GM10248 (cell line): ENCODE measurements at regions not wholly inside any gene's neighbourhood (a gene's known extent, or its start where the extent isn't known, plus 50 kb on each side); places are given as distances from the start of the nearest gene placed in this dataset.

Experiments
- CTCF ChIA-PET: fragments of 300-600 bp; sonication (Branson Sonifier 250); formaldehyde crosslinking; extraction: SDS; loops from one replicate; lab custom pipeline; 2021; ENCODE audit warnings: antibody characterized with exemption; lab: Yijun Ruan, JAX
- POLR2A ChIA-PET: fragments of 350-650 bp; sonication (Branson Sonifier 250); formaldehyde crosslinking; extraction: SDS; loops from one replicate; lab custom pipeline; 2020; ENCODE audit warnings: antibody characterized with exemption; lab: Yijun Ruan, JAX
- DNase-seq: peaks from one replicate; pipeline ENCODE4 v3.0.0; 2012; ENCODE audit errors: extremely low spot score
- CTCF ChIP-seq: IDR thresholded peaks from 2 replicates; pipeline ENCODE4 v1.5.1; 2012; ENCODE audit warnings: mild to moderate bottlenecking, low read depth; ENCODE audit errors: extremely low read depth, missing control alignments, control extremely low read depth

GRCh38 chr5:78705826-78706225 is 57.3 kb upstream of the LHFPL2 start:
- no peak for TF ChIP-seq CTCF
- ChIA-PET CTCF (interaction anchor here (1.6 kb wide), 1 partner anchor 13 kb away, joined by 4 read pairs; no protein-coding TSS in a partner anchor), POLR2A (no interaction called here)
- no peak for DNase-seq

GRCh38 chr5:78701795-78702410 is 53.3 kb upstream of the LHFPL2 start:
- DNase-seq: no peak
- ChIA-PET POLR2A (no interaction called here), CTCF (interaction anchor here (0.9 to 1.9 kb wide), 2 partner anchors 10 to 21 kb away, joined by 3 to 6 read pairs; no protein-coding TSS in a partner anchor)
- no peak for TF ChIP-seq CTCF

- no peak for TF ChIP-seq CTCF
- POLR2A ChIA-PET: no interaction called here
- no peak for DNase-seq
- CTCF ChIA-PET: interaction anchor here (1.2 to 1.6 kb wide), 4 partner anchors 11 to 37 kb away, joined by 3 to 4 read pairs (median 4); no protein-coding TSS in a partner anchor
Measured at GRCh38 chr5:78699552-78700153, 51.1 kb upstream of the LHFPL2 start.

DNA sequence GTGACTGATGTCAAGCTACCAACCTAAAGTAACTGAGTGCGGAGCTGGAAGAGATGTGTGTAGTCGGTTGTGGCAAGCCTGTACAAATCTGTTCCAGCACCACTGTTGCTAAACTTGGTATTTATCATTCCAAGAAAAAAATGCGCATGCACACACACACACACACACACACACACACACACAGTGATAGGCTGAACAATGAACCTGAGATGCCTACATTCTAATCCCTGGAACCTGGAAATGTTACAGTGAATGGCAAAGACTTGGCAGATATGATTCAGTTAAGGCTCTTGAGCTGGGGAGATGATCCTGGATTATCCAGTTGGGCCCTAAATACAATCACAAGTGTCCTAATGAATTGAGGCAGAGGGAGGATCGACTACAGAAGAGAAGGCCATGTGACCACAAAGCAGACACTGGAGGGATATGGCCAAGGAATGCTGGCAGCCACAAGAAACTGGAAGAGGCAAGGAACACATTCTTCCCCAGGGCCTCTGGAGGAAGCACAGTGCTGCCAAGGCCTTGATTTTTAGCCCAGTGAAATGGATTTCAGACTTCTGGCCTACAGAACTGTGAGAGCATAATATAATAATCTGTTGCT is 49.7 kb upstream of the LHFPL2 start:
- POLR2A ChIA-PET: no interaction called here
- no peak for TF ChIP-seq CTCF

More for the DNA sequence above, 49.7 kb upstream of the LHFPL2 start:
- CTCF ChIA-PET: interaction anchor here (1.0 to 1.6 kb wide), 4 partner anchors 11 to 36 kb away, joined by 3 to 4 read pairs (median 4); no protein-coding TSS in a partner anchor
- DNase-seq: no peak
